NCI-H2171 (cell line): ENCODE measurements at regions not wholly inside any gene's neighbourhood (a gene's known extent, or its start where the extent isn't known, plus 50 kb on each side); places are given as distances from the start of the nearest gene placed in this dataset.
A peak's percentile ranks its signal among the peaks of the same experiment; 100 is the strongest.

ENCODE experiments used
- DNase-seq: peaks from one replicate; lab custom pipeline; 2025; lab: John Stamatoyannopoulos, UW

DNA sequence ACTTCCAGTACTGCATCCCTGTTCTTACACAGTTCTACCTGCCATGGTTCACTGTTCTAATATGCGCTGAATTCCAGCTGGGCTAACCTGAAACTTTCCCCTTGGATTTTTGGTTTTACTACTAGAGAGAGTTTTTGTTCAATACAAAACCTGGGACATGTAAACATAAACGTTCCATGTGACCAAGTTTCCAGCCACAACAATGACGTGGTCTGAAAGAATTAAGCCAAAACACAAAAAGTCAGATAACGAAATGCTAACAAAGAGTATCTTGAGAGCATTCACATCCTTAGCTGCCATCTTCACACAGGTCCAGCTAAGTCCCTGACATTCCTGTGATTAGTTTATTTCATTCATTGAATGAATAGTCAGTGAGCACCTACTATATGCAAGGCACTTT lies 467.0 kb upstream of the PKDCC start:
- no peak for DNase-seq

DNA sequence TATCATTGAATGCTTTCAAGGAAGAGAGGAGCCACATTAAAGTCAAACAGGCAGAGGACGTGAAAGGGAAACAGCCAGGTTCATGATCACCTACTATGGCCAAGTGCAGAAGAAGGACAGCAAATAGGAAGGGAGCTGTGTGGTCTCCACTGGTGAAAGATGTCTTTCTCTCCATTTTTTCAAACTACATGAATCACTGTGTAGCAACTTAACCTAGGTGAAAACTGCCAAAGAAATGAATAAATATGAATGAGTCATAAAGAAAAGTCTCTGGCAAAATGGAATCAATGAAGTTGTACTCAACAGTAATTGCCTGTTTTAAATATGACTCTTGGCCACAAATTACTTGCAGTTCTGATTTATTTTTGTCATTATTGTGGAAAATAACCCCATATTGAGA lies 452.6 kb upstream of the PKDCC start:
- DNase-seq, result no peak

GRCh38 chr2:41597680-41598079 lies 450.1 kb upstream of the PKDCC start:
- DNase-seq, result no peak

GRCh38 chr2:41598161-41598894 lies 449.5 kb upstream of the PKDCC start:
- no peak for DNase-seq

DNA sequence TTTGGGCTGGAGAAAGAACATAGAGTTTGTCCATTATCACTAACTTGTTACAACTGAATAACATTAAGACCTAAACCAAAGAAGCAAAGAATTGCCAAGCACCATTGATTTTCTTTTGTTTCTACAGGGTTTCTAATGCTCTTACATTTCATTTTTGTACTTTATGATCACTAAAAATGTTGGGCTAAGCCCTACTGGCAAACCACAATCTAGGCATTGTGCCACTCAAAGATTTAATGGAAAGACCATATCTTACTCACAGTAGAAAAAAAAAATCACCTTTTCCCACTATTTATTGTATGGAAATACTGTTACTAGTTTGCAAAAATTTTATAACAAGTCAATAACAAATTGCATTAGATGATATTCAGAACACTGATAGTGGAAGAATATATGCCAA lies 447.4 kb upstream of the PKDCC start:
- no peak for DNase-seq

GRCh38 chr2:41602341-41602740 lies 445.5 kb upstream of the PKDCC start:
- no peak for DNase-seq

DNA sequence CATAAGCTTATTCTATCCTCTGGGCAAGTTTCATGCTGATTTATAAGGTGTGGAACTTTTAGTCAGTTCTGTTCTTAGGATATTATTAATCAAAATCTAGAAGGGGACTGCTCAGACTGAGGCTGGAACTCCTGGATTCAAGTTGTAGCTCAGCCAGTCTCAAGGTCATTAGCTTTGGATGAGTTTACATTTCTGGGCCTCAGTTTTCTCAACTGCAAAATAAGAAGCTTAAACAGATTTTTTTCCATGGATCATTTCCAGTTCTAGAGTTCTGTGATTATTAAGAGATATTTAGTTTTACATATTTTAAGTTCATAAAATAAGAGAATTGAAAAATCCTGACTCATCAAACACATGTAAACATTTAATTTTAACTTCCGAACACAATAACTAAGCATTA lies 442.5 kb upstream of the PKDCC start:
- no peak for DNase-seq

DNA sequence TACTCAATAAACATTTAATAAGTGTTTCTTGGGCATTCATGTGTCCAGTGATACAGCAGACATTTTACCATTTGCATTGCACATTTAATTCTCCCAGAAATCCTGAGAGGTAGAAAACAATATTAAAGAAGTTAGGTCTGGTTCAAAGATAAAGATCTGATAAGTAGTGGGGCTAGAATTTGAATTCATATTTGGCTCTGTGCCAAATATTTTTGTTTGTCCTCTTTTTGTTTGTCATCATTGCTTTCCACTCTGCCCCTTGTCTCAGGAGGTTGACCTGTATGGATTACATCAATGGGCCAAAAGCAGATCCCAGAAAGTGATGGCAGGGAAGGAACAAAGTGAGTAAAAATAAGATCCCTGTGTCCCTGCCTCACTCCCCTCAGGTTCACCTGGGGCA lies 441.9 kb upstream of the PKDCC start:
- no peak for DNase-seq

DNA sequence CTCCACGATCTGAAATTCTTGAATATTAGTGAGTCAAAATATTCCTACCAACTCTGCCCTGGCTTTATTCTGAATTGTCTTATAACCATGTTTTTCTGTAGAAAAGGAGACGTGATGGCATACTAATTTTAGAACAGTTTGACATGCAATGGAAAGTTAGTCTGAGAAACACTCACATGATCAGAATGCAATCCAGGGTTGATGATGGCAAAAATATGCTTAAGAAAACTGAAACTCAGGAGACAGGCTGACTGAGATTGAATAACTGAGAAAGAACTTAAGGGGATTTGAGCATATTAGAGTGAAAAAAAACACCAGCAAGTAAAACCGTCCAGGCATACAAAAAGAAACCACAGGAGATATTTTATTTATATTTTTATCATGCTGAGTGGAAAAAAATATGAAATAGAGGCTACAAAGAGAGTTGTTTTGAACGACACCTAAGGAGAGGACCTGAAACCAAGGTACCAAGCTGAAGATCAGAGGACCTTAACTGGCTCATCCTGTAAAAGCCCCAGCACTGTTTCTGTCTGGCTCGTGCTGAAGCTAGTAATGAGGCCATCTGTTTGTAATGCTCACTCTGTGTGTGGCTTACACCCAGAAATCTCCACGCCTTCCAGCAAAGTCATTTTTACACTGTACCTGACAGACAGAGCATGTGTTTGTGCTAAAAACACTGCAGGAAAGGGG lies 437.2 kb upstream of the PKDCC start:
- DNase-seq, result no peak

DNA sequence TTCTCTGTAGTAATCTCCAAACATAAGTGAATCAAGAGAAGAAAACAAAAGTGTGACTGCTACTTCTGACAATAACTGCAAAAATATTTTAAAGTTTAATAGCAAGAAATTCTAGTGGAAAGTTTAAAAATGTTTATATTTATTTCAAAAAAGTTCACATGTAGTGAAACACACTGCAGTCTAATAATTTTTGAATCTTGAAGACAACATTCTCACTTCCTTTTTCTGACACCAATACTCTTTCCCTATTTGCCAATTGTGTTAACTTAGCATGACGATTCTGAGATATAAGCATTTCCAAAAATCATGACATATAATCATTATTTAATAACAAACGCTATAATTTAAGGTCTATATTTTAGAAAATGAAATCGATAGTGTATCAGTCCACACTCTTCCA lies 429.1 kb upstream of the PKDCC start:
- DNase-seq, result no peak

DNA sequence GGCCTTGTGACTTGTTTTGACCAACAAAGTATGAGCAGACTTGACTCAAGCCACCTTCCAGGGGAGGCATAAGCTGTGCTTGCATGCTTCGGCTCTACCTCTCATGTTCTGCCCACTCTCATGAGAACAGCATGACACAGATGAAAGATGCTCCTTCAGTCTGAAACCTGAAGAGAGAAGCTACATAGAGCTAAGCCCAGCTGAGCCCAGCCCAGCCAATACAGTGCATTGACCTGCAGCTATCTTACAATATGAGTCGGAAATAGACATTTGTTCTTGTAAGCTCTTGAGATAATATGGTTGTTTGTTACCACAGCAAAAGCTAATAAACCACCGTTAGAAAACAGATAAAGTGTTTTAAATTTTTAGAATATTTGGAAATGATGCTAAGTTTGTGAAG lies 426.7 kb upstream of the PKDCC start:
- DNase-seq, result no peak

DNA sequence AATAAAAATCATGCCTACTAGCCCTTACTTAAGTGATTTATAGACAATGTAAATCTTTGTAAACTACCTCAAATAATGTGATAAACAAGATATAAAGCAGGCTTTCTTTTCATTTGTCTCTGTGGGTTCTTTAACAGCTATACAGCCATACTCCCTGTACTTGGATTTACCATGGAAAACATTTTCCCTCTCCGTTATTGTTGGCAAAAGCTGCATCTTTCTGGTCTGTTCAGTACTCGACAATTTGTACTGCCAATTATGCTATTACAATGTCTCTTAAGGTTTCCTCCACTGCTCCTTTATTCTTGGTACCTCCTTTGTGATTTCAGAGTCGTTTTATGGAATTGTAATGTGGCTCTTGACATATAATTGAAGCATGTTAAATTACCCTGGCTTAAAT lies 426.3 kb upstream of the PKDCC start:
- DNase-seq, result no peak

- DNase-seq, result peak; percentile 20
Measured at GRCh38 chr2:41622301-41622700, 425.5 kb upstream of the PKDCC start.

DNA sequence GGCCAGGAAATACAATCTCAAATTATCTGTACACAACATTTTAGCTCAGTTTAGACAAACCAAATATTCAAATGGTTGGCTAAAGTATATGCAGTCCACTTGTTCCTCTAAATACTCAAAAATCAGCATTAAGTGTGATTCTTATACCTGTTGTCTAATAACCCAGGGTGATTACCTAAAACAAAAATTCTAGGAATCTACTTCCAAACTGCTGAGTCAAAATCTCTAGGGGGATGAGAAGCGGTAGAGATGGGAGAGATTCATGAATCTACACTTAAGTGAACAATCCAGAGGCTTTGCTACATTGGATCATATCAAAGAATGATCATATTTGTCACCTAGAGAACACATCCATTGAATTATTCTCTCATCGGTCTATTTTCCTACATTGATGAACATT lies 420.9 kb upstream of the PKDCC start:
- DNase-seq, result no peak

- no peak for DNase-seq
Measured at GRCh38 chr2:41634686-41635085, 413.1 kb upstream of the PKDCC start.

GRCh38 chr2:41644936-41645335 lies 402.9 kb upstream of the PKDCC start:
- DNase-seq, result no peak

- DNase-seq, result no peak
Measured at GRCh38 chr2:41647468-41648050, 400.3 kb upstream of the PKDCC start.

- no peak for DNase-seq
Measured at GRCh38 chr2:41657226-41657625, 390.6 kb upstream of the PKDCC start.

DNA sequence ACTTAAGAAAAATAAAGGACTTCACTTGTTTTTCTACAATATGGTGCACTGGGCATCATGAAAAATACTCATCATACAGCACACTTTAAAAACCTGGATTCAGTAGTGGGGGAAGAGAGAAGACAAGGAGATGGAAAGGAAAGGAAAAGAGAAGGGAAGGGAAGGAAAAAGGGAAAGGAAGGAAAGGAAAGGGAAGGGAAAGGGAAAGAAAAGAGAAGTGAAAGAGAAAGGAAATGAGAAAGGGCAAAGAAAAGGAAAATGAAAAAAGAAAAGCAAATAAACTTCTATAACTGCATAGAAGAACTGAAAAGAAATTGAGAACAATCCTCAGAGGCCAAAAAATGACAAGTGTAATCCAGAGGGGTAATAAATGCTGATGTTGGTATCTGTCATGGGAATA lies 388.1 kb upstream of the PKDCC start:
- no peak for DNase-seq

DNA sequence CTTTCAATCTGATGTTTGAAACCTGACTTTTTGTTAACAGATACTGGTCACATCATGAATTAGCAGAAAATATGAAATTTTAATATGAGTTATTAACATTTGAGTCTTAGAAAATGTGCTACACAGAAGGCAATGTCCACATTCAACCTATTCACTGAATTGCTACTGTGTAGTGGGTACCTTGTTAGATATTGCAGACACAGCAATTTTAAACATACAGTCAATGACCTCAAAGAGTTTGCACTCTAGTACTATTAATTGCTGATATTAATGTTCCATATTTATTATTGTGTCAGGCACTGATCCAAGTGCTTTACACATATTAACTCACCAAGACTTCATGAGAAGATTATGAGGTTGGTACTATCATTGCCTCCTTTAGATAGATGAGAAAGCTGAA lies 385.4 kb upstream of the PKDCC start:
- DNase-seq, result no peak

DNA sequence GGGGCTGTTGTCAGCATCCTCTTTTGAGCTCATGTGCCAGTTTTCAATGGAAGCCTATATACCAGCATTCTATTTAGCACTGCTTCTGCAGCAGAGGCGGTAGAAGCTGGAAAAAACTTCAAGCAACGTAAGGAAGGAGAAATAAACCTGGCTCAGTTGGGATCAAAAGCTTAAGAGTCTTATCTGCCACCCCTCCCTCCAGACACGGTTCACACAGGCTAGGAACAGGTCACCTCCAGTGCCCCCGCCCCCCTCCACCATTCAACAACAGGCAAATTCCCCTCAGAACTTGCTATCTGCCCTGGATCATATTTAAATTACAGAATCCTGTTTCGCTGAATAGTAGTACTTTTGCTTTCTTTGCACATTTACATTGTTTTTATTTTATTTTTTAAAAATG lies 384.8 kb upstream of the PKDCC start:
- DNase-seq, result no peak

GRCh38 chr2:41668529-41668928 lies 379.3 kb upstream of the PKDCC start:
- DNase-seq, result no peak

- DNase-seq, result no peak
Measured at GRCh38 chr2:41678639-41679038, 369.2 kb upstream of the PKDCC start.

DNA sequence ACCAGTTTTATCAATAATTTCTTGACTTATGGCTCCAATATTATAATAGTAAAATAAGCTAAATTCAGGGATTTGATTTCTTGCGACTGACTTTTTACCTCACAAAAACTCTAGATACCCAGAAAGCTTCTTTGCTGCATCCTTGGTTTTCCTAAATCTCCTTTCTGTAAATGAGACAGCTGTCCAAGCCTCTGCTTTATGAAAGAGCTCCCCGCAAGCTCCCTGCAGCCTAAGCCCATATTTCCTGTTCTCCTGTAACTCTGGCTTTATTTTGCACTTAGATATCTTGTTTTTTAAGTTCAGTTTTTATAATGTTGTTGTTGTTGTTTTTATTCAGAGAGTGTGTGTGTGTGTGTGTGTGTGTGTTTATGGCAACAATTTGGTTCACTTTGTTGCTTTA lies 361.7 kb upstream of the PKDCC start:
- DNase-seq, result no peak
